ENCODE measurements at regions not wholly inside any gene's neighbourhood (a gene's known extent, or its start where the extent isn't known, plus 50 kb on each side); places are given as distances from the start of the nearest gene placed in this dataset.

DNA sequence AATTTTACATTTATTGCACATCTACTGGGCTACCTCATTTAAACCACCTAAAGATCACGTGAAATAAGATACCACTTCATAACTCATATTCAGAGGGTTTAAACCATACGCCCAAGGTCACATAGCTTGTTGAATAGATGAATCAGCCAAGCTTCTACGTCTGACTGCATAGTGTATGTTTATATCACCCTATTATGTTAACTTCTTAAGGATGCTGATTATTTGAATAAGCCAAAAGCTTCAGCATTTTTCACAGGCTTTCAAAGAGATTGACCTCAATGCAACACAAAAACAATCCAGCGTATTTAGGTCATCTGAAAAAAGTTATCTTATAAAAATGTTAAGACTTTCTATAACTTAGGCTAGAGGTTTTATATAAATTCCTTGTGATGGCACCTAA, 373.8 kb downstream of the TGFB2 start:
- Histone ChIP-seq H3K27ac (no peak overlapping the region), H3K4me3 (no peak overlapping the region), H3K36me3 (no peaks in the 10 kb centered on the region), H3K4me1 (no peaks in the 10 kb centered on the region), H3K27me3 (no peaks in the 10 kb centered on the region), H3K9me3 (no peaks in the 10 kb centered on the region)
- TF ChIP-seq, protein P1, sequence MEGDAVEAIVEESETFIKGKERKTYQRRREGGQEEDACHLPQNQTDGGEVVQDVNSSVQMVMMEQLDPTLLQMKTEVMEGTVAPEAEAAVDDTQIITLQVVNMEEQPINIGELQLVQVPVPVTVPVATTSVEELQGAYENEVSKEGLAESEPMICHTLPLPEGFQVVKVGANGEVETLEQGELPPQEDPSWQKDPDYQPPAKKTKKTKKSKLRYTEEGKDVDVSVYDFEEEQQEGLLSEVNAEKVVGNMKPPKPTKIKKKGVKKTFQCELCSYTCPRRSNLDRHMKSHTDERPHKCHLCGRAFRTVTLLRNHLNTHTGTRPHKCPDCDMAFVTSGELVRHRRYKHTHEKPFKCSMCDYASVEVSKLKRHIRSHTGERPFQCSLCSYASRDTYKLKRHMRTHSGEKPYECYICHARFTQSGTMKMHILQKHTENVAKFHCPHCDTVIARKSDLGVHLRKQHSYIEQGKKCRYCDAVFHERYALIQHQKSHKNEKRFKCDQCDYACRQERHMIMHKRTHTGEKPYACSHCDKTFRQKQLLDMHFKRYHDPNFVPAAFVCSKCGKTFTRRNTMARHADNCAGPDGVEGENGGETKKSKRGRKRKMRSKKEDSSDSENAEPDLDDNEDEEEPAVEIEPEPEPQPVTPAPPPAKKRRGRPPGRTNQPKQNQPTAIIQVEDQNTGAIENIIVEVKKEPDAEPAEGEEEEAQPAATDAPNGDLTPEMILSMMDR (IDR thresholded peaks at IDR 0.05) = no peak
- no peak for DNase-seq (ENCODE audit: low spot score)

DNA sequence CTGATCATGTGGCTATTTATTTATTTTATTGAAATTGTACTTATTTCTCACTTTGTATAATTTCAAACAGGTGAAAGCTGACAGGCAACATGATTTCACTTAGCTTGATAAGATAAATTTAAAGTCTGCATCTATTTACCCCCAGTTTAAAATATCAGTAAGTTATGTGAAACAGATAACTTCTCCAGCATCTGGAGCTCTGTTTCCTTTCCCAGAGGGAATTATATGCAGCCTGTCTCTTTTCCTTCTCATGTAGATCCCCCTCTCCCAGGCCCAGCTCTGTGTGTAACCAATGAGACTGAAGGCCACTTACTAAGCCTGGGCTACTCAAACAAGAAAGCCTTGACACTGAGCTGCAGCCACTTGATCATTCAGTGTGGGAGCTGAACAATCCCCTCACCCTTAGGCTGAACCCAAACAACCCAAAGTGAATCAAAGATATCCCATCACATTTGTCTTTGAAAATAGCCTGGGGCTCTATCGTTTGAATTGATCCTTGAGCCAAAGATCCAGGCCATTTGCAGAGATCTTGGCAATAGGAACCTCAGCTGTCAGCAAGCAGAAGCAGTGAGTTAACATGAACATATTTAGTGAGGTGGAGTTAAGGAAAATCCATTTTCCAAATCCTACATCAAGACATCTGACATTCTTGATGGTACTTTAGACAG, 383.9 kb downstream of the TGFB2 start:
- Histone ChIP-seq H3K4me1 (no peaks in the 10 kb centered on the region), H3K9me3 (peaks cover 0 to 8% of the 10 kb centered on the region in 2 donors), H3K27me3 (no peaks in the 10 kb centered on the region), H3K4me3 (no peak overlapping the region), H3K27ac (no peak overlapping the region), H3K36me3 (no peaks in the 10 kb centered on the region)
- DNase-seq (ENCODE audit: low spot score) = no peak
- TF ChIP-seq, protein P1 (IDR thresholded peaks at IDR 0.05) = no peak

DNA sequence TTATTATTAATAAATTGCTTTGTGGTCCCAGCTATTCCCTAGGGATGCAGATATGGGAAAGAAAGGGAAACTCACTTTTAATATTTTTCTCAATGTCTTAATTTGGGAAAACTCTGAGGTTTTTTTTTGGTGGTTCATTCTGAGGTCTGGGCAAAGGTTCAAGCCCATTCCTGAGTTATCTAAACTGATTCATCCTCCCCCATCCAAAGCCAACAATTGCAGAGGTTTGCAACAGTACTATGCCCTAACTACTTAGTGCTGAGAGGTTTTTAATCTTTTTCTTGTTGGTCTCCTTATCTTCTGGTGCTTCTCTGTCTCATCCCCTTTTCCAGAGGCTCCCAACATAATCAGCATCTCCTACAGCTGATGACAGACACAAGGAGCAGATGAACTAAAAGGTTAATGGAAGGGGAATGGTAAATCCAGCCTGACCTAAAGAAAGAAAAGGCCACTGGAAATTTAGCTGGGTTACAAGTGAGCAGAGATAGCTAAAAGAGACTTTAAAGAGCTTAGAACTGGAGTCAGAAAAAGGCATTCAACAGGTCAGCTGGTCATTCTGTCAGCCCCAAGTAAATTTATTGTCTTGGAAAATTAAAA, 390.4 kb downstream of the TGFB2 start:
- no peak for DNase-seq (ENCODE audit: low spot score)
- Histone ChIP-seq H3K4me1 (peaks cover 0 to 20% of the 10 kb centered on the region in 2 donors), H3K4me3 (no peak overlapping the region), H3K27me3 (no peaks in the 10 kb centered on the region), H3K27ac (no peak overlapping the region), H3K9me3 (peaks cover 0 to 8% of the 10 kb centered on the region in 2 donors), H3K36me3 (no peaks in the 10 kb centered on the region)
- TF ChIP-seq, protein P1 (IDR thresholded peaks at IDR 0.05) = no peak

DNA sequence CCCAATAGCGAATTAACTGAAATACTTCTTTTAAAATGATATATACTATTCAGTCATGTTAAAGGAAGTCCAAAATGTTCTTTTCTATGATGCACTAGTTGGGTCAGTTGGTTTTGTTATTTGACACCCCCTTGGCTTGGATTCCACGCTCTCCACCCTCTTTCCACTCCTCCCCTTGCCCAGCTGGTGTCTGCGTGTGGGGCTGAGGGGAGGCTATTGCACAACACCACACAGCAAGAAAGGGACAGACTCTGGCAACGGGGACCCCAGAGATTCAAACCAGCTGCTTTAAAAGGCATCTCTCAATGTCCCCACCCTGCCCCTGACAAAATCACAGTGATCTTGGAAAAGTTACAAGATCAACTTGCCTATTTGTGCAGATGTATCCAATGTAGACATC, 394.3 kb downstream of the TGFB2 start:
- no peaks in the 10 kb centered on the region for H3K27me3 ChIP-seq
- peaks cover 0 to 20% of the 10 kb centered on the region in 2 donors for H3K4me1 ChIP-seq
- peak; percentile 82 for DNase-seq (ENCODE audit: low spot score)
- H3K9me3 ChIP-seq = peaks cover 0 to 3% of the 10 kb centered on the region in 2 donors
- H3K36me3 ChIP-seq = no peaks in the 10 kb centered on the region
- TF ChIP-seq, protein P1 (IDR thresholded peaks at IDR 0.05) = no peak
- H3K27ac ChIP-seq = no peak overlapping the region
- H3K4me3 ChIP-seq = no peak overlapping the region

DNA sequence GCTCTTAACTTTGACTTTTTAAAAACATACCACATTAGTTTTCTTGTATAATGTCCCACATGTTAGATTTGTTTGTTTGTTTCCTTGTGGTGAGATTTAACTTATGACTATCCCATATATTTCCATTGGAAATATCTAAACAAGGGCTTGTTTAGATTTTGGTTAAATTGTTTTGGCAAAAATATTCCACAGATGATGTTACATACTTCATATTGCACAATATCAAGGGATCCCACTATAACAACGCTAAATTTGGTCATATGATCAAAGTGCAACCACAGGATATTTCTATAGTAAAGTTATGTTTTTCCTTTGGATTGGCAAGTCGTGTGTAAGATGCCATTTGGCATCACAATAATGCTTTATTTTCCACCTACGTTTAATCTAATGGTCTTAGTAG, 396.7 kb downstream of the TGFB2 start:
- Histone ChIP-seq H3K27ac (no peak overlapping the region), H3K27me3 (no peaks in the 10 kb centered on the region), H3K9me3 (peaks cover 0 to 17% of the 10 kb centered on the region in 2 donors), H3K4me3 (no peak overlapping the region), H3K36me3 (no peaks in the 10 kb centered on the region), H3K4me1 (peaks cover 0 to 5% of the 10 kb centered on the region in 2 donors)
- TF ChIP-seq, protein P1 (IDR thresholded peaks at IDR 0.05) = no peak
- no peak for DNase-seq (ENCODE audit: low spot score)
